ENCODE measurements at regions not wholly inside any gene's neighbourhood (a gene's known extent, or its start where the extent isn't known, plus 50 kb on each side); places are given as distances from the start of the nearest gene placed in this dataset.

DNA sequence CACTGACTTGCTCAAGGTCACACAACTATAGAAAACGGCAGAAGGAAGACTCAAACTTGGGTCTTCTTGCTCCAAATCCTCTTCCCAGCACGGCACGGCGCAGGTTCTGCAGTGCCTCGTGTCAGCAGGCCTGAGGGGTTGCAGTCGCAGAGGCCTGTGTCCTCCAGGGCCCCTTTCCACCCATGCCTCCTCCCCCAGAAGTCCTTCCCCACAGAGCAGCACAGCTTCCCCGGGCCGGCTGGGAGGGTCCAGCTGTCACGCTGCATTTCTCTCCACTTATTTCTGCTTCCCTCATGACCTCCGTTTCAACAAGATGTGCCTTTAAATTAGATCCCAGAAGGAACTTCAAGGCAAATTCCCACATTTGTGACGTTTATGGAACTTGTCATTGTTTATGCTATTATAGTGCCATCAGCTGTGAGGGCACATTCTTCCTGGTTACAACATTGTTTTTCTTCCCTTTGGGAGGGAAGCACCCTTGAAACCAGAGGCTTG lies 148.4 kb downstream of the C5orf15 start:
- TF ChIP-seq EZH2 (IDR thresholded peaks at IDR 0.05; ENCODE audit: low read length, missing control alignments) = no peak
- TF ChIP-seq, protein P1, sequence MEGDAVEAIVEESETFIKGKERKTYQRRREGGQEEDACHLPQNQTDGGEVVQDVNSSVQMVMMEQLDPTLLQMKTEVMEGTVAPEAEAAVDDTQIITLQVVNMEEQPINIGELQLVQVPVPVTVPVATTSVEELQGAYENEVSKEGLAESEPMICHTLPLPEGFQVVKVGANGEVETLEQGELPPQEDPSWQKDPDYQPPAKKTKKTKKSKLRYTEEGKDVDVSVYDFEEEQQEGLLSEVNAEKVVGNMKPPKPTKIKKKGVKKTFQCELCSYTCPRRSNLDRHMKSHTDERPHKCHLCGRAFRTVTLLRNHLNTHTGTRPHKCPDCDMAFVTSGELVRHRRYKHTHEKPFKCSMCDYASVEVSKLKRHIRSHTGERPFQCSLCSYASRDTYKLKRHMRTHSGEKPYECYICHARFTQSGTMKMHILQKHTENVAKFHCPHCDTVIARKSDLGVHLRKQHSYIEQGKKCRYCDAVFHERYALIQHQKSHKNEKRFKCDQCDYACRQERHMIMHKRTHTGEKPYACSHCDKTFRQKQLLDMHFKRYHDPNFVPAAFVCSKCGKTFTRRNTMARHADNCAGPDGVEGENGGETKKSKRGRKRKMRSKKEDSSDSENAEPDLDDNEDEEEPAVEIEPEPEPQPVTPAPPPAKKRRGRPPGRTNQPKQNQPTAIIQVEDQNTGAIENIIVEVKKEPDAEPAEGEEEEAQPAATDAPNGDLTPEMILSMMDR (conservative IDR thresholded peaks at IDR 0.05 in 1 of 2, IDR thresholded peaks at IDR 0.05 in 1 of 2; ENCODE audit: low read depth in 1 of 2, low read length in 2 of 2) = no peak

All from fibroblast of lung (primary cell).